ENCODE measurements at regions not wholly inside any gene's neighbourhood (a gene's known extent, or its start where the extent isn't known, plus 50 kb on each side); places are given as distances from the start of the nearest gene placed in this dataset.

DNA sequence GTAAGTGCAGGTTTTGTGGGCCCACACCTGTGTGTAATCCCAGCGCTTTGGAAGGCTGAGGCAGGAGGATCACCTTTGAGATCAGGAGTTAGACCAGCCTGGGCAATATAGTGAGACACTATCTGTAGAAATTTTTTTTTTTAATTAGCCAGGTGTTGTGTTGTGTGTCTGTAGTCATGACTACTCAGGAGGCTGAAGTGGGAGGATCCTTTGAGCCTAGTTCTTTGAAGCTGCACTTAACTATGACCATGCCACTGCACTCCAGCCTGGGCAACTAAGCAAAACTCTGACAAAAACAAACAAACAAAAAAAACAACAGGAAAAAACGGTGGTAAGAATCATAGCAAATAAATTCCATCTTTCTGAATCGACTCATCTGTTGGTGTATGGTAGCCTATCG, 268.6 kb upstream of the PDGFD start:
- Histone ChIP-seq H3K4me1 (ENCODE audit: insufficient read depth, low read length) (no peaks in the 10 kb centered on the region), H3K4me3 (ENCODE audit: insufficient read depth, low read depth, low read length) (no peak overlapping the region), H3K79me2 (ENCODE audit: insufficient read depth, low read length) (no peaks in the 10 kb centered on the region), H2AFZ (ENCODE audit: low read depth, low read length) (no peak overlapping the region), H3K27me3 (ENCODE audit: insufficient read depth, low read length) (no peaks in the 10 kb centered on the region), H3K9me3 (ENCODE audit: insufficient read depth, low read depth, low read length) (no peaks in the 10 kb centered on the region), H3K9ac (ENCODE audit: low read length) (no peak overlapping the region), H3K27ac (ENCODE audit: low read depth, low read length) (no peak overlapping the region), H3K4me2 (ENCODE audit: low read length) (no peak overlapping the region), H3K36me3 (ENCODE audit: insufficient read depth, low read length) (no peaks in the 10 kb centered on the region), H4K20me1 (ENCODE audit: insufficient read depth, low read length) (no peaks in the 10 kb centered on the region)
- Mint-ChIP-seq H3K9me3 (ENCODE audit: unreplicated experiment) (no peaks in the 10 kb centered on the region), H3K4me1 (ENCODE audit: low read depth, unreplicated experiment) (peaks cover 15% of the 10 kb centered on the region), H3K27ac (ENCODE audit: unreplicated experiment) (peak overlapping the region; percentile 0), H3K27me3 (ENCODE audit: low read depth, unreplicated experiment) (no peaks in the 10 kb centered on the region), H3K4me3 (ENCODE audit: unreplicated experiment) (no peak overlapping the region), H3K36me3 (ENCODE audit: low read depth, unreplicated experiment) (no peaks in the 10 kb centered on the region)
- FAIRE-seq (no peak), DNase-seq (ENCODE audit: low read depth) (no peak)
- no peak for TF ChIP-seq EZH2 (IDR thresholded peaks at IDR 0.05; ENCODE audit: insufficient read depth, low read length)
- TF ChIP-seq, protein P1, sequence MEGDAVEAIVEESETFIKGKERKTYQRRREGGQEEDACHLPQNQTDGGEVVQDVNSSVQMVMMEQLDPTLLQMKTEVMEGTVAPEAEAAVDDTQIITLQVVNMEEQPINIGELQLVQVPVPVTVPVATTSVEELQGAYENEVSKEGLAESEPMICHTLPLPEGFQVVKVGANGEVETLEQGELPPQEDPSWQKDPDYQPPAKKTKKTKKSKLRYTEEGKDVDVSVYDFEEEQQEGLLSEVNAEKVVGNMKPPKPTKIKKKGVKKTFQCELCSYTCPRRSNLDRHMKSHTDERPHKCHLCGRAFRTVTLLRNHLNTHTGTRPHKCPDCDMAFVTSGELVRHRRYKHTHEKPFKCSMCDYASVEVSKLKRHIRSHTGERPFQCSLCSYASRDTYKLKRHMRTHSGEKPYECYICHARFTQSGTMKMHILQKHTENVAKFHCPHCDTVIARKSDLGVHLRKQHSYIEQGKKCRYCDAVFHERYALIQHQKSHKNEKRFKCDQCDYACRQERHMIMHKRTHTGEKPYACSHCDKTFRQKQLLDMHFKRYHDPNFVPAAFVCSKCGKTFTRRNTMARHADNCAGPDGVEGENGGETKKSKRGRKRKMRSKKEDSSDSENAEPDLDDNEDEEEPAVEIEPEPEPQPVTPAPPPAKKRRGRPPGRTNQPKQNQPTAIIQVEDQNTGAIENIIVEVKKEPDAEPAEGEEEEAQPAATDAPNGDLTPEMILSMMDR (IDR thresholded peaks at IDR 0.05; ENCODE audit: insufficient read depth, low read depth, low read length), result no peak

DNA sequence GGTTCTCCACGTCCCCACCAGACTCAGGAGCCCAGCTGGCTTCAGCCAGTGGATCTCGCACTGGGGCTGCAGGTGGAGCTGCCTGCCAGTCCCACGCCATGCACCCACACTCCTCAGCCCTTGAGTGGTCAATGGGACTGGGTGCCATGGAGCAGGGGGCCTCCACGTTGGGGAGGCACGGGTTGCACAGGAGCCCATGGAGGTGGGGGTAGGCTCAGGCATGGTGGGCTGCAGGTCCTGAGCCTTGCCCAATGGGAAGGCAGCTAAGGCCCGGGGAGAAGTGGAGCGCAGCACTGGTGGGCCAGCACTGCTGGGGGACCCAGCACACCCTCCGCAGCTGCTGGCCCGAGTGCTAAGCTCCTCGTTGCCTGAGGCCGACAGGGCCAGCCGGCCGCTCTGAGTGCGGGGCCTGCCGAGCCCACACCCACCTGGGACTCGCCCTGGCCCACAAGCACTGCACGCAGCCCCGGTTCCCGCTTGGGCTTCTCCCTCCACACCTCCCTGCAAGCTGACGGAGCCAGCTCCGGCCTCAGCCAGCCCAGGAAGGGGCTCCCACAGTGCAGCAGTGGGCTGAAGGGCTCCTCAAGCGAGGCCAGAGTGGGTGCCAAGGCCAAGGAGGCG, 258.5 kb upstream of the PDGFD start:
- Histone ChIP-seq H3K4me1 (ENCODE audit: insufficient read depth, low read length) (no peaks in the 10 kb centered on the region), H3K27me3 (ENCODE audit: insufficient read depth, low read length) (no peaks in the 10 kb centered on the region), H3K36me3 (ENCODE audit: insufficient read depth, low read length) (no peaks in the 10 kb centered on the region), H3K9me3 (ENCODE audit: insufficient read depth, low read depth, low read length) (no peaks in the 10 kb centered on the region), H2AFZ (ENCODE audit: low read depth, low read length) (no peak overlapping the region), H3K27ac (ENCODE audit: low read depth, low read length) (no peak overlapping the region), H4K20me1 (ENCODE audit: insufficient read depth, low read length) (no peaks in the 10 kb centered on the region), H3K9ac (ENCODE audit: low read length) (no peak overlapping the region), H3K4me3 (ENCODE audit: insufficient read depth, low read depth, low read length) (no peak overlapping the region), H3K4me2 (ENCODE audit: low read length) (no peak overlapping the region), H3K79me2 (ENCODE audit: insufficient read depth, low read length) (no peaks in the 10 kb centered on the region)
- Mint-ChIP-seq H3K4me1 (ENCODE audit: low read depth, unreplicated experiment) (no peaks in the 10 kb centered on the region), H3K36me3 (ENCODE audit: low read depth, unreplicated experiment) (peaks cover 2% of the 10 kb centered on the region), H3K27ac (ENCODE audit: unreplicated experiment) (no peak overlapping the region), H3K9me3 (ENCODE audit: unreplicated experiment) (peaks cover 3% of the 10 kb centered on the region), H3K4me3 (ENCODE audit: unreplicated experiment) (no peak overlapping the region), H3K27me3 (ENCODE audit: low read depth, unreplicated experiment) (no peaks in the 10 kb centered on the region)
- no peak for TF ChIP-seq EZH2 (IDR thresholded peaks at IDR 0.05; ENCODE audit: insufficient read depth, low read length)
- TF ChIP-seq, protein P1 (IDR thresholded peaks at IDR 0.05; ENCODE audit: insufficient read depth, low read depth, low read length), result no peak
- FAIRE-seq (no peak), DNase-seq (ENCODE audit: low read depth) (no peak)

DNA sequence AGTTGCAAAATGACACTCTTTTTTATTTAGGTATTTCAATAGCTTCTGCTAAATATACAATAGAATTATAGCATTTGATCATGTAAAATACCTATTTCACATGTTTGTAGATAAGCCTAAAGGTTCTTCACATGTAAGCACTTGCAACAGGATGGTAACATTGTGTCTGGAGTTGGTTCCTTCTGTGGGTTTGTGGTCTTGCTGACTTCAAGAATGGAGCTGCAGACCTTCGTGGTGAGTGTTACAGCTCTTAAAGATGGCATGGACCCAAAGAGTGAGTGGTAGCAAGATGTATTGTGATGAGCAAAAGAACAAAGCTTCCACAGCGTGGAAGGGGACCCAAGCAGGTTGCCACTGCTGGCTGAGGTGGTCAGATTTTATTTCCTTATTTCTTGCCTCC, 246.4 kb upstream of the PDGFD start:
- Mint-ChIP-seq H3K9me3 (ENCODE audit: unreplicated experiment) (peaks cover 2% of the 10 kb centered on the region), H3K4me1 (ENCODE audit: low read depth, unreplicated experiment) (no peaks in the 10 kb centered on the region), H3K36me3 (ENCODE audit: low read depth, unreplicated experiment) (no peaks in the 10 kb centered on the region), H3K4me3 (ENCODE audit: unreplicated experiment) (no peak overlapping the region), H3K27ac (ENCODE audit: unreplicated experiment) (no peak overlapping the region), H3K27me3 (ENCODE audit: low read depth, unreplicated experiment) (no peaks in the 10 kb centered on the region)
- Histone ChIP-seq H3K27ac (ENCODE audit: low read depth, low read length) (no peak overlapping the region), H3K4me3 (ENCODE audit: insufficient read depth, low read depth, low read length) (no peak overlapping the region), H3K27me3 (ENCODE audit: insufficient read depth, low read length) (no peaks in the 10 kb centered on the region), H3K4me2 (ENCODE audit: low read length) (no peak overlapping the region), H3K79me2 (ENCODE audit: insufficient read depth, low read length) (no peaks in the 10 kb centered on the region), H4K20me1 (ENCODE audit: insufficient read depth, low read length) (no peaks in the 10 kb centered on the region), H3K9ac (ENCODE audit: low read length) (no peak overlapping the region), H2AFZ (ENCODE audit: low read depth, low read length) (no peak overlapping the region), H3K9me3 (ENCODE audit: insufficient read depth, low read depth, low read length) (no peaks in the 10 kb centered on the region), H3K36me3 (ENCODE audit: insufficient read depth, low read length) (no peaks in the 10 kb centered on the region), H3K4me1 (ENCODE audit: insufficient read depth, low read length) (no peaks in the 10 kb centered on the region)
- DNase-seq (ENCODE audit: low read depth) (peak; percentile 71), FAIRE-seq (no peak)
- TF ChIP-seq, protein P1 (IDR thresholded peaks at IDR 0.05; ENCODE audit: insufficient read depth, low read depth, low read length), result no peak
- no peak for TF ChIP-seq EZH2 (IDR thresholded peaks at IDR 0.05; ENCODE audit: insufficient read depth, low read length)
